Parathyroid adenoma (tissue), 2 donors: ENCODE measurements at regions not wholly inside any gene's neighbourhood (a gene's known extent, or its start where the extent isn't known, plus 50 kb on each side); places are given as distances from the start of the nearest gene placed in this dataset.

ENCODE experiments used
- H2AFZ ChIP-seq: fragments of 300-600 bp; sonication (generic); one replicate; pipeline ENCODE4 v1.7.0; 2017; ENCODE audit warnings: antibody characterized with exemption, mild to moderate bottlenecking
- H3K27ac ChIP-seq: fragments of 300-600 bp; sonication (generic); one replicate; pipeline ENCODE4 v1.7.0; 2017
- H3K27me3 ChIP-seq: fragments of 300-600 bp; sonication (generic); one replicate; pipeline ENCODE4 v1.7.0; 2017; ENCODE audit warnings: low read length; ENCODE audit not compliant: control insufficient read depth, insufficient read depth
- H3K36me3 ChIP-seq: fragments of 300-600 bp; sonication (generic); one replicate; pipeline ENCODE4 v1.7.0; 2017; ENCODE audit warnings: low read length; ENCODE audit not compliant: control insufficient read depth, insufficient read depth
- H3K4me1 ChIP-seq: fragments of 300-600 bp; sonication (generic); one replicate; pipeline ENCODE4 v1.7.0; 2017; ENCODE audit warnings: control low read depth
- H3K4me2 ChIP-seq: fragments of 300-600 bp; sonication (generic); one replicate; pipeline ENCODE4 v1.7.0; 2017; ENCODE audit warnings: low read length
- H3K4me3 ChIP-seq: fragments of 300-600 bp; sonication (generic); one replicate; pipeline ENCODE4 v1.7.0; 2017; ENCODE audit warnings: low read depth, low read length
- H3K79me2 ChIP-seq: fragments of 300-600 bp; sonication (generic); one replicate; pipeline ENCODE4 v1.7.0; 2017; ENCODE audit warnings: control low read depth
- H3K9ac ChIP-seq: fragments of 300-600 bp; sonication (generic); one replicate; pipeline ENCODE4 v1.7.0; 2017; ENCODE audit warnings: mild to moderate bottlenecking
- H3K9me3 ChIP-seq: fragments of 300-600 bp; sonication (generic); one replicate; pipeline ENCODE4 v1.7.0; 2017; ENCODE audit warnings: low read length; ENCODE audit not compliant: control insufficient read depth
- CTCF ChIP-seq: fragments of 300-600 bp; sonication (generic); IDR thresholded peaks from one replicate; pipeline ENCODE4 v1.7.0; 2017; ENCODE audit warnings: antibody characterized with exemption, mild to moderate bottlenecking
- donor health status: primary hyperparathyroidism.

GRCh38 chr1:98051065-98051675, 130.3 kb upstream of the DPYD start:
- Histone ChIP-seq H3K27ac (no peak overlapping the region), H3K36me3 (no peaks in the 10 kb centered on the region), H3K9me3 (no peaks in the 10 kb centered on the region), H3K79me2 (no peaks in the 10 kb centered on the region), H3K4me3 (no peak overlapping the region), H3K27me3 (no peaks in the 10 kb centered on the region), H3K4me2 (no peak overlapping the region), H3K9ac (no peak overlapping the region), H3K4me1 (no peaks in the 10 kb centered on the region), H2AFZ (no peak overlapping the region)
- peak; percentile 61 for TF ChIP-seq CTCF

- no peaks in the 10 kb centered on the region for H3K79me2 ChIP-seq
- H3K27ac ChIP-seq = no peak overlapping the region
- H3K4me2 ChIP-seq = no peak overlapping the region
- H3K36me3 ChIP-seq = no peaks in the 10 kb centered on the region
- H3K9me3 ChIP-seq = no peaks in the 10 kb centered on the region
- H3K9ac ChIP-seq = no peak overlapping the region
- H3K4me1 ChIP-seq = no peaks in the 10 kb centered on the region
- no peak overlapping the region for H2AFZ ChIP-seq
- no peaks in the 10 kb centered on the region for H3K27me3 ChIP-seq
- no peak for TF ChIP-seq CTCF
- H3K4me3 ChIP-seq = no peak overlapping the region
Measured at GRCh38 chr1:98049370-98050135, 128.7 kb upstream of the DPYD start.

GRCh38 chr1:98048751-98049325, 128.0 kb upstream of the DPYD start:
- no peaks in the 10 kb centered on the region for H3K4me1 ChIP-seq
- H3K27ac ChIP-seq = no peak overlapping the region
- no peak overlapping the region for H3K4me2 ChIP-seq
- H2AFZ ChIP-seq = no peak overlapping the region
- no peak overlapping the region for H3K9ac ChIP-seq
- H3K9me3 ChIP-seq = no peaks in the 10 kb centered on the region
- no peak for TF ChIP-seq CTCF
- H3K27me3 ChIP-seq = no peaks in the 10 kb centered on the region
- H3K79me2 ChIP-seq = no peaks in the 10 kb centered on the region
- H3K4me3 ChIP-seq = no peak overlapping the region
- no peaks in the 10 kb centered on the region for H3K36me3 ChIP-seq

- H3K4me3 ChIP-seq = no peak overlapping the region
Measured at GRCh38 chr1:98048244-98048643, 127.4 kb upstream of the DPYD start.

More at GRCh38 chr1:98048244-98048643, 127.4 kb upstream of the DPYD start:
- Histone ChIP-seq H3K27ac (no peak overlapping the region), H3K4me2 (no peak overlapping the region), H3K27me3 (no peaks in the 10 kb centered on the region), H3K9me3 (no peaks in the 10 kb centered on the region), H3K36me3 (no peaks in the 10 kb centered on the region), H3K9ac (no peak overlapping the region), H2AFZ (no peak overlapping the region), H3K79me2 (no peaks in the 10 kb centered on the region), H3K4me1 (no peaks in the 10 kb centered on the region)
- TF ChIP-seq CTCF = no peak
